T-cell (primary cell): ENCODE measurements at regions not wholly inside any gene's neighbourhood (a gene's known extent, or its start where the extent isn't known, plus 50 kb on each side); places are given as distances from the start of the nearest gene placed in this dataset.

Experiments
- ATAC-seq, 4 experiments: fragments of 200-7000 bp in 3 of 4; fragments of 150-1000 bp in 1 of 4; cut with Tn5 transposase; replicated peaks in 1 of 4; 1 replicate in 3 of 4; 2 replicates in 1 of 4; pipeline ENCODE4 v1.10.0; 2021; ENCODE audit warnings: moderate library complexity in 3 of 4, mild to moderate bottlenecking in 2 of 4, moderate number of reproducible peaks in 1 of 4
- CTCF ChIA-PET, 2 donors: fragments of 300-600 bp; sonication (Branson Sonifier 250); formaldehyde crosslinking; loops; one replicate each; lab custom pipeline; 2022; ENCODE audit warnings: antibody characterized with exemption in 2 of 2; lab: Charles Lee
- POLR2A ChIA-PET, 2 donors: fragments of 300-600 bp; sonication (Branson Sonifier 250); formaldehyde crosslinking; loops; one replicate each; lab custom pipeline; 2022; ENCODE audit warnings: antibody characterized with exemption in 2 of 2; lab: Charles Lee
- DNase-seq, 35 experiments: peaks; one replicate each; pipeline versions ENCODE4 v3.0.0 to v3.0.0-alpha.2; 2013 to 2023
- H3K27ac ChIP-seq: one replicate; pipeline ENCODE4 v1.5.1; 2013; ENCODE audit warnings: low read length
- H3K27me3 ChIP-seq, 2 experiments: replicated peaks in 1 of 2; 1 replicate in 1 of 2; 2 replicates in 1 of 2; pipeline versions ENCODE4 v1.6.1 to v1.7.0; 2013; ENCODE audit warnings: low read length in 1 of 2, mixed read lengths in 1 of 2; ENCODE audit not compliant: control insufficient read depth in 2 of 2, insufficient read depth in 2 of 2; ENCODE audit errors: extremely low read depth in 1 of 2
- H3K36me3 ChIP-seq, 2 donors: 1 replicate in 1 of 2; 2 replicates in 1 of 2; pipeline versions ENCODE4 v1.6.1 to v1.7.0; 2013; ENCODE audit warnings: low read length in 1 of 2; ENCODE audit not compliant: control insufficient read depth in 2 of 2, insufficient read depth in 1 of 2; ENCODE audit errors: extremely low read depth in 1 of 2
- H3K4me1 ChIP-seq, 2 experiments: 1 replicate in 1 of 2; 2 replicates in 1 of 2; pipeline versions ENCODE4 v1.6.1 to v1.7.0; 2013; ENCODE audit warnings: low read length in 2 of 2, mixed read lengths in 1 of 2; ENCODE audit not compliant: insufficient read depth in 2 of 2, control insufficient read depth in 1 of 2; ENCODE audit errors: extremely low read depth in 1 of 2
- H3K4me3 ChIP-seq, 2 donors: 1 replicate in 1 of 2; 2 replicates in 1 of 2; pipeline versions ENCODE4 v1.5.1 to v1.7.0; 2013; ENCODE audit warnings: mild to moderate bottlenecking in 2 of 2, low read length in 1 of 2, moderate library complexity in 1 of 2; ENCODE audit not compliant: control insufficient read depth in 1 of 2; ENCODE audit errors: extremely low read depth in 1 of 2
- H3K9me3 ChIP-seq: 2 replicates; pipeline ENCODE4 v1.7.0; 2013
- H3K27ac Mint-ChIP-seq, 2 donors: one replicate each; pipeline ENCODE4 v1.8.0; 2020 to 2021; ENCODE audit warnings: mild to moderate bottlenecking in 2 of 2, mixed read lengths in 2 of 2
- H3K27me3 Mint-ChIP-seq, 2 donors: one replicate each; pipeline ENCODE4 v1.8.0; 2021 to 2022; ENCODE audit warnings: mixed read lengths in 2 of 2
- H3K36me3 Mint-ChIP-seq: one replicate; pipeline ENCODE4 v1.8.0; 2021; ENCODE audit warnings: mixed read lengths
- H3K4me1 Mint-ChIP-seq, 3 donors: one replicate each; pipeline ENCODE4 v1.8.0; 2020 to 2022; ENCODE audit warnings: mixed read lengths in 3 of 3, mild to moderate bottlenecking in 1 of 3
- H3K4me3 Mint-ChIP-seq, 3 donors: one replicate each; pipeline ENCODE4 v1.8.0; 2020 to 2022; ENCODE audit warnings: mild to moderate bottlenecking in 3 of 3, mixed read lengths in 3 of 3, moderate library complexity in 3 of 3
- H3K9me3 Mint-ChIP-seq, 3 donors: one replicate each; pipeline ENCODE4 v1.8.0; 2020 to 2022; ENCODE audit warnings: mixed read lengths in 3 of 3
- WGBS: methylation state at CpG from one replicate; pipeline ENCODE4 v1.1.5; 2013; ENCODE audit warnings: missing lambda C conversion rate; ENCODE audit not compliant: insufficient coverage; 5-methylcytosine and 5-hydroxymethylcytosine counted together

DNA sequence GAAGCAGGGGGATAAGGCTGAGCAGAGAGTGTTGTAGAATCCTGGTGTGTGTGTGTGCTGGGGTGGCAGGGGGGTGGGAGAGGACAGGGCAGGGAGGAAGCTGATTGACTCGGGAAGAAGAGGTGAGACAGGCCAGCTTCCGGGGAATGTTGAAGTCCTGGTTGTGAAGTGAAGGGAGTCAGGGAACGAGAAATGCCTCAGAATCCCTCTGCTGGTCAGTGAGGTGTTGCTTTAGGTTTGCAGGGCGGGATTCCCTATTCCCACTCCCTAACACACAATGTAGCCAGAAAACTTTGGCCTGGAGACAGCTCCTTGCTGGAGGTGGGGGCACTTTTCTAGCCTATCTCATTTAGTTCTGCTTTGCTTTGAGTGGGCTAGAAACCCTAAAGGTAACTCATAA lies 265.1 kb downstream of the HAUS1 start:
- Histone ChIP-seq H3K27ac (no peak overlapping the region), H3K4me1 (no peaks in the 10 kb centered on the region), H3K27me3 (no peaks in the 10 kb centered on the region), H3K9me3 (no peaks in the 10 kb centered on the region), H3K36me3 (no peaks in the 10 kb centered on the region), H3K4me3 (no peak overlapping the region)
- WGBS, result 100% methylated on average over 1 of the region's 4 CpGs
- ChIA-PET POLR2A (no interaction called here), CTCF (no interaction called here)
- Mint-ChIP-seq H3K27me3 (no peaks in the 10 kb centered on the region), H3K36me3 (peaks cover 2% of the 10 kb centered on the region), H3K27ac (no peak overlapping the region), H3K4me1 (no peaks in the 10 kb centered on the region), H3K4me3 (no peak overlapping the region), H3K9me3 (no peaks in the 10 kb centered on the region)
- DNase-seq, result no peak
- ATAC-seq, result no peak

DNA sequence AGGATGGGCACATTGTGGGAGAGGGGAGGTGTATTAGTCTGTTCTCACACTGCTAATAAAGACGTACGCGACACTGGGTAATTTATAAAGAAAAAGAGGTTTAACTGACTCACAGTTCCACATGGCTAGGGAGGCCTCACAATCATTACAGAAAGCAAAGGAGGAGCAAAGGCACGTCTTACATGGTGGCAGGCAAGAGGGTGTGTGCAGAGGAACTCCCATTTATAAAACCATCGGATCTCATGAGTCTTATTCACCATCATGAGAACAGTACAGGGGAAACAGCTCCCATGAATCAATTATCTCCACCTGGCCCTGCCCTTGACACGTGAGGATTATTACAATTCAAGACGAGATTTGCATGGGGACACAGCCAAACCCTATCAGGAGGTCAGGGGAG lies 266.7 kb downstream of the HAUS1 start:
- WGBS, result 72% methylated on average over 4 of the region's 7 CpGs
- Mint-ChIP-seq H3K9me3 (no peaks in the 10 kb centered on the region), H3K36me3 (no peaks in the 10 kb centered on the region), H3K27ac (no peak overlapping the region), H3K4me3 (no peak overlapping the region), H3K27me3 (no peaks in the 10 kb centered on the region), H3K4me1 (no peaks in the 10 kb centered on the region)
- DNase-seq (no peak), ATAC-seq (no peak)
- Histone ChIP-seq H3K4me1 (no peaks in the 10 kb centered on the region), H3K27me3 (peaks cover 0 to 2% of the 10 kb centered on the region in 2 experiments), H3K27ac (no peak overlapping the region), H3K4me3 (no peak overlapping the region), H3K36me3 (no peaks in the 10 kb centered on the region), H3K9me3 (no peaks in the 10 kb centered on the region)
- POLR2A ChIA-PET, result no interaction called here
- CTCF ChIA-PET, result interaction anchor here in 1 of 2 donors (0.6 kb wide), 1 partner anchor 295 kb away, joined by 6 read pairs; no protein-coding TSS in a partner anchor

- 80% methylated on average over 1 of the region's 10 CpGs for WGBS
- H3K4me1 Mint-ChIP-seq, result no peaks in the 10 kb centered on the region
- Histone ChIP-seq H3K27me3 (peaks cover 0 to 2% of the 10 kb centered on the region in 2 experiments), H3K9me3 (no peaks in the 10 kb centered on the region), H3K27ac (no peak overlapping the region), H3K36me3 (no peaks in the 10 kb centered on the region), H3K4me3 (no peak overlapping the region), H3K4me1 (no peaks in the 10 kb centered on the region)
- POLR2A ChIA-PET, result no interaction called here
- no peak overlapping the region for H3K4me3 Mint-ChIP-seq
- H3K9me3 Mint-ChIP-seq, result no peaks in the 10 kb centered on the region
- ATAC-seq, result no peak
- H3K27ac Mint-ChIP-seq, result no peak overlapping the region
- H3K36me3 Mint-ChIP-seq, result no peaks in the 10 kb centered on the region
- DNase-seq, result no peak
- CTCF ChIA-PET, result no interaction called here
- H3K27me3 Mint-ChIP-seq, result no peaks in the 10 kb centered on the region
Measured at GRCh38 chr18:46372670-46373069, 268.5 kb downstream of the HAUS1 start.

DNA sequence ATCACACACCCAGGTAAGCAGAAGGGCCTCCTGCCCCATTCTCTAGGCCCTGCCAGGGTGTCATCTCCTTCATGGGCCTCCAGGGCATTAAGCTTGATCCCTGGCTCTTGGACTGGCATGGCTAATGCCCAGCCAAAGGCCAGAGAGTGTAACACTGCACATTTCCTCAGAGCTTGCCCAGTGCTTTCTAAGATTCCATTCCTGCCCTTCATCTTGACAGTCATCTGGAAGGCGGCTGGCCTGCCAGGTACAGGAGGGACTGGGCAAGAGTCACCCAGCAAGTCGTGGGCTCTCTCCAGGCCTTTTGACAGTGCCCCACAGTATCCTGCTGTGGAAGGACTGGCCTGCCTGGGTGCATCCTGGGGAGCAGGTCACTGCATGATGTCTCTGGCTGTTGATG lies 268.9 kb downstream of the HAUS1 start:
- DNase-seq, result no peak
- no peaks in the 10 kb centered on the region for H3K9me3 Mint-ChIP-seq
- peaks cover 0 to 2% of the 10 kb centered on the region in 2 experiments for H3K27me3 ChIP-seq
- no peaks in the 10 kb centered on the region for H3K9me3 ChIP-seq
- no peak overlapping the region for H3K4me3 Mint-ChIP-seq
- H3K27ac ChIP-seq, result no peak overlapping the region
- no peaks in the 10 kb centered on the region for H3K36me3 ChIP-seq
- no peaks in the 10 kb centered on the region for H3K36me3 Mint-ChIP-seq
- ChIA-PET POLR2A (no interaction called here), CTCF (no interaction called here)
- no peaks in the 10 kb centered on the region for H3K4me1 Mint-ChIP-seq
- 62% methylated on average over 2 of the region's 2 CpGs for WGBS
- H3K4me3 ChIP-seq, result no peak overlapping the region
- no peak for ATAC-seq
- no peaks in the 10 kb centered on the region for H3K4me1 ChIP-seq
- H3K27ac Mint-ChIP-seq, result no peak overlapping the region
- H3K27me3 Mint-ChIP-seq, result no peaks in the 10 kb centered on the region

DNA sequence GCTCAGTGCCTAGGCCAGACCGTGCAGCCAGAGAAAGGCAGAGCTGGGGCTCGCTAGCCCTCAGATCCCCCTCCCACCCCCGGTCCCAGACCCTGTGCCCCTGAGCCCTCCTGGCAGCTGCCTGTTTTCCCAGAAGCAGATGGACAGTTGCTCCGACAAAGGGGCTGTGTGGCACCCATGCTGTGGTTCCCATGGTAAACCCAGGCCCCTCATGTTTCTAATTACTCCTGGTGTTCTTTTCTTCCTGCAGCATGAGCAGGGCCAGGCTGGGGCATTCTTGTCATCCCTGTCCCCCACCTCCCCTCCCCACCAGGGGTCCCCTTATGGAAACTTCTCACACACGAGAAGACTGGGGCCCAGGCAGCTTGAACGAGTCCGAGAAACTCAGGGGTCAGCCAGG lies 269.6 kb downstream of the HAUS1 start:
- Mint-ChIP-seq H3K9me3 (no peaks in the 10 kb centered on the region), H3K36me3 (no peaks in the 10 kb centered on the region), H3K27ac (no peak overlapping the region), H3K27me3 (peaks cover 0 to 2% of the 10 kb centered on the region in 2 donors), H3K4me1 (no peaks in the 10 kb centered on the region), H3K4me3 (no peak overlapping the region)
- Histone ChIP-seq H3K4me1 (no peaks in the 10 kb centered on the region), H3K36me3 (no peaks in the 10 kb centered on the region), H3K27me3 (peaks cover 0 to 5% of the 10 kb centered on the region in 2 experiments), H3K27ac (no peak overlapping the region), H3K9me3 (no peaks in the 10 kb centered on the region), H3K4me3 (no peak overlapping the region)
- no peak for DNase-seq
- 78% methylated on average over 4 of the region's 7 CpGs for WGBS
- ATAC-seq, result no peak
- ChIA-PET CTCF (no interaction called here), POLR2A (no interaction called here)

- Histone ChIP-seq H3K4me1 (no peaks in the 10 kb centered on the region), H3K27ac (no peak overlapping the region), H3K27me3 (peaks cover 0 to 9% of the 10 kb centered on the region in 2 experiments), H3K36me3 (no peaks in the 10 kb centered on the region), H3K4me3 (no peak overlapping the region), H3K9me3 (no peaks in the 10 kb centered on the region)
- WGBS, result 92% methylated on average over 4 of the region's 6 CpGs
- Mint-ChIP-seq H3K9me3 (no peaks in the 10 kb centered on the region), H3K27ac (no peak overlapping the region), H3K36me3 (no peaks in the 10 kb centered on the region), H3K27me3 (peaks cover 0 to 2% of the 10 kb centered on the region in 2 donors), H3K4me3 (no peak overlapping the region), H3K4me1 (no peaks in the 10 kb centered on the region)
- ChIA-PET POLR2A (no interaction called here), CTCF (no interaction called here)
- DNase-seq, result no peak
- no peak for ATAC-seq
Measured at GRCh38 chr18:46374850-46375249, 270.7 kb downstream of the HAUS1 start.

DNA sequence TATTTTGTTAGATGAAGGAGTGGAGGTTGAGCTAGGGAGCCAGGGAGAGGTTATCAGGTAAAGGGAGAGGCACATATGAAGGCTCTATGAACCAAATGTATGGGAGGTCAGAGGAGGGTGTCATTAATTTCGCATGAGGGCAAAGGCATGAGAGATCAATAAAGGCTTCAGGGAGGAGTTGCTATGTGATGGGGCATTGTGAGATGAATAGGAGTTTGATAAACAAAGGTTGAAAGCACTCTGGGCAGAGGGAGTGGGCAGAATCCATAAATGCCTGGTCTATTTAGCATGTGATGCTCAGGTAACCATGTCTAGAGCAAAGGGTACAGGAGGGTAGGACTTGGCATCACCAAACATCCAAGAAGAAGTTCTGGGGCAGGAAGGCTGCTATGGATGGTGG lies 273.4 kb downstream of the HAUS1 start:
- Histone ChIP-seq H3K27ac (no peak overlapping the region), H3K4me1 (no peaks in the 10 kb centered on the region), H3K4me3 (no peak overlapping the region), H3K36me3 (no peaks in the 10 kb centered on the region), H3K27me3 (peaks cover 0 to 25% of the 10 kb centered on the region in 2 experiments), H3K9me3 (no peaks in the 10 kb centered on the region)
- H3K4me3 Mint-ChIP-seq, result no peak overlapping the region
- DNase-seq (no peak), ATAC-seq (no peak)
- CTCF ChIA-PET, result no interaction called here
- H3K27ac Mint-ChIP-seq, result no peak overlapping the region
- 90% methylated on average over 1 of the region's 1 CpG for WGBS
- H3K27me3 Mint-ChIP-seq, result peaks cover 0 to 2% of the 10 kb centered on the region in 2 donors
- H3K9me3 Mint-ChIP-seq, result no peaks in the 10 kb centered on the region
- H3K36me3 Mint-ChIP-seq, result no peaks in the 10 kb centered on the region
- POLR2A ChIA-PET, result no interaction called here
- H3K4me1 Mint-ChIP-seq, result no peaks in the 10 kb centered on the region
